ENCODE measurements at regions not wholly inside any gene's neighbourhood (a gene's known extent, or its start where the extent isn't known, plus 50 kb on each side); places are given as distances from the start of the nearest gene placed in this dataset.

- TF ChIP-seq USF1 (IDR thresholded peaks at IDR 0.05; ENCODE audit: borderline replicate concordance, extremely low read length, insufficient read depth, low read depth, low read length) (no peak), POU2F2 (IDR thresholded peaks at IDR 0.05; ENCODE audit: borderline replicate concordance, low read depth, low read length) (no peak), MTA3 (IDR thresholded peaks at IDR 0.05; ENCODE audit: borderline replicate concordance, low read length) (no peak), TARDBP (IDR thresholded peaks at IDR 0.05; ENCODE audit: borderline replicate concordance) (no peak), CUX1 (IDR thresholded peaks at IDR 0.05; ENCODE audit: insufficient replicate concordance, low read depth, low read length) (no peak)
Observed at GRCh38 chr12:98344046-98344930, 171.1 kb upstream of the TMPO start (continued).
